Endothelial cell of umbilical vein (primary cell): ENCODE measurements at regions not wholly inside any gene's neighbourhood (a gene's known extent, or its start where the extent isn't known, plus 50 kb on each side); places are given as distances from the start of the nearest gene placed in this dataset.

ENCODE experiments used
- CTCF ChIP-seq, 2 donors: IDR thresholded peaks; 1 replicate in 1 of 2; 2 replicates in 1 of 2; pipeline ENCODE4 v1.5.1; 2011; ENCODE audit warnings: low read length in 2 of 2, mild to moderate bottlenecking in 2 of 2, moderate library complexity in 2 of 2, control low read depth in 1 of 2, inconsistent platforms in 1 of 2, low read depth in 1 of 2; ENCODE audit not compliant: insufficient read depth in 1 of 2; ENCODE audit errors: extremely low read depth in 1 of 2
- EZH2 ChIP-seq: IDR thresholded peaks from 2 replicates; pipeline ENCODE4 v1.6.1; 2012; ENCODE audit warnings: borderline replicate concordance, low read depth, mild to moderate bottlenecking, moderate library complexity, low read length, inconsistent platforms; ENCODE audit not compliant: severe bottlenecking
- GATA2 ChIP-seq: IDR thresholded peaks from 2 replicates; pipeline ENCODE4 v1.7.0; 2011; ENCODE audit warnings: low read depth, mild to moderate bottlenecking, moderate library complexity, mixed read lengths, low read length; ENCODE audit not compliant: insufficient read length, insufficient read depth
- JUN ChIP-seq: IDR thresholded peaks from 2 replicates; pipeline ENCODE4 v1.6.1; 2011; ENCODE audit warnings: borderline replicate concordance, low read depth; ENCODE audit not compliant: insufficient read length, insufficient read depth
- MYC ChIP-seq: IDR thresholded peaks from one replicate; pipeline ENCODE4 v1.6.1; 2011; ENCODE audit warnings: mild to moderate bottlenecking, low read depth, low read length
- POLR2A ChIP-seq: IDR thresholded peaks from 2 replicates; pipeline ENCODE4 v1.6.1; 2012; ENCODE audit warnings: low read depth, mild to moderate bottlenecking, control low read depth, low read length

DNA sequence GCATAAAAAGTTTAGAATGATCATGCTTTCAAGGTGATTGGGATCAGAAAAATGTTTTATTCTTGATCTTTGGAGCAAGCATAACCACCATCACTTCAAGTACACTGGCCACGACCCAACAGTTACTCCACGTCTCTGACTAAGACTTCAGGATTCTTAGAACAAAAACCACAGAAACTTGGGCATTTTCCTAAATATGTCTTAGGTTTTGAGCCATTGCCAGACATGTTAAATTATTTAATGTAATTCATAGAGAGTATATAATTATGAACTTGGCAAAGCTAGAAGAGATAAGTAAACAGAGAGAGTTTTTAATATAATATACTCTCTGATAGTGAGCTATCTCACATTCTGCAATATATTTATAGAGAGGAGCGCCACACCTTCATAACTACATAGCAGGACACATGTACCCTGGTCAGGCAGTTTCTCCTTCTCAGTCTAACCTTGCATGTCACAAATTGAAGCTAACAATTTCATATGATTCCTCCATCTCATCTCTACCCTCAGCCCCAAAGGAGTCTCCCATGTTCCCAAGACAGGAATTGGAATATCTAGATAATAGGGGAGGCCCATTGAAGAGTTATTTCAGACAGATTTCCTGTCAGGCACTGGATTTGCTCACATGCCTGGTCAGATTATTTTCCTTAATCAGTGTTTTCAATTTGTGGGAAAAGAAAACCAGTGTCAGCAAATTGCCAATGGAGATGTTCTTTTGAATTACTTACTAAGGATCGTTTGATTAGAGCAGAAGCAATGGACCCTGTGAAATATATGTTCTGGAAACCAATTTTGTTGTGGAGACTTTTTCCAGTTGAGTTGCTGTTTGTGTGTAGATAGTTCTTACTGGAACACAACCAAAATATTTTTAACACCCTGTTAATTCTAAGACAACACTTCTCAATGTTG lies 61.7 kb upstream of the GUCY1A1 start:
- TF ChIP-seq CTCF (IDR thresholded peaks at IDR 0.05; ENCODE audit: extremely low read depth in 1 of 2, insufficient read depth in 1 of 2, low read depth in 1 of 2, low read length in 2 of 2) (no peak), POLR2A (no peak), EZH2 (no peak), JUN (no peak), GATA2 (no peak), MYC (no peak)
